Heart right ventricle (tissue), 16 donors: ENCODE measurements at regions not wholly inside any gene's neighbourhood (a gene's known extent, or its start where the extent isn't known, plus 50 kb on each side); places are given as distances from the start of the nearest gene placed in this dataset.

ENCODE experiments used
- ATAC-seq, 8 donors: fragments of 200-7000 bp; cut with Tn5 transposase; one replicate each; pipeline ENCODE4 v1.9.1; 2020; ENCODE audit warnings: mild to moderate bottlenecking in 8 of 8, moderate library complexity in 8 of 8, moderate number of reproducible peaks in 1 of 8
- DNase-seq, 2 donors: peaks; one replicate each; pipeline ENCODE4 v3.0.0-alpha.2; 2020
- H3K27ac ChIP-seq, 10 donors: fragments of 200-600 bp; sonication (generic) in 2 of 10; one replicate each; pipeline versions ENCODE4 v1.5.0 to v1.8.0; 2020 to 2022; ENCODE audit warnings: mild to moderate bottlenecking in 3 of 10
- H3K27me3 ChIP-seq, 7 donors: fragments of 200-600 bp; one replicate each; pipeline ENCODE4 v1.8.0; 2021 to 2022; ENCODE audit warnings: mild to moderate bottlenecking in 2 of 7
- H3K36me3 ChIP-seq, 9 donors: fragments of 200-600 bp; sonication (generic) in 1 of 9; one replicate each; pipeline versions ENCODE4 v1.5.0 to v1.8.0; 2020 to 2022; ENCODE audit warnings: mild to moderate bottlenecking in 2 of 9
- H3K4me1 ChIP-seq, 9 donors: fragments of 200-600 bp; sonication (generic) in 1 of 9; one replicate each; pipeline versions ENCODE4 v1.5.0 to v1.8.0; 2020 to 2022; ENCODE audit warnings: mild to moderate bottlenecking in 4 of 9
- H3K4me3 ChIP-seq, 10 donors: fragments of 200-600 bp; sonication (generic) in 2 of 10; one replicate each; pipeline versions ENCODE4 v1.5.0 to v1.8.0; 2020 to 2022; ENCODE audit warnings: mild to moderate bottlenecking in 7 of 10, moderate library complexity in 2 of 10
- H3K9me3 ChIP-seq, 11 donors: fragments of 200-600 bp in 10 of 11; sonication (generic) in 2 of 11; one replicate each; pipeline versions ENCODE4 v1.5.0 to v1.8.0; 2013 to 2022; ENCODE audit warnings: mild to moderate bottlenecking in 2 of 11, control low read depth in 1 of 11, moderate library complexity in 1 of 11
- WGBS, 2 donors: extraction: QIAGEN DNeasy Blood & Tissue Kit; methylation state at CpG; one replicate each; pipeline ENCODE4 v1.1.7; 2013; ENCODE audit warnings: inconsistent platforms in 1 of 2; 5-methylcytosine and 5-hydroxymethylcytosine counted together
- intact Hi-C, 10 donors: fragments of 100-400 bp; cut with DNase I; formaldehyde crosslinking; loops; one replicate each; pipeline versions ENCODE4 v1.11.1 to v1.14.2; 2022
- TF ChIP-seq, protein P1 (sequence below), 9 donors: fragments of 200-600 bp; sonication (generic) in 2 of 9; IDR thresholded peaks; one replicate each; pipeline versions ENCODE4 v1.5.0 to v1.8.0; 2021 to 2022; ENCODE audit warnings: antibody characterized with exemption in 9 of 9, mild to moderate bottlenecking in 5 of 9, moderate library complexity in 1 of 9
- donor health status: Arrhythmogenic right ventricular cardiomyopathy.
- donor health status: ischemic (EF 13 %, LVEDD 7.1; RV severe dilation, severe dysfunction).
- donor health status: healthy with polysubstance abuse.
- donor health status: DM: no; HTN: yes; CAD: no.
- donor health status: DM: no; HTN: no; CAD: no.
- donor health status: ischemic (EF 25% LVEDD 6.9; RV normal size, moderate dysfunction).
- donor health status: ischemic (EF 25% LVEDD 5.7; RV mildly dilated, moderate dysfunction).
- donor health status: healthy.
- donor health status: DM: yes; HTN: yes; CAD: no.
- donor health status: Ischemic cardiomyopathy.
- donor health status: ischemic (EF 35%, LVEDD 5.7; RV mildly dilated, moderate dysfunction).
- donor health status: nonischemic (EF 11% LVEDD 7.7; RV severe dilation, severe dysfunction).
- donor health status: DM: yes; HTN: yes; CAD: no.
- donor health status: PGD.
- donor health status: ischemic (EF 29% LVEDD 5.4; RV normal size, mild dysfunction).
- donor health status: nonischemic (EF 23%, LVEDD 6.1; RV moderate dilation, normal function).

DNA sequence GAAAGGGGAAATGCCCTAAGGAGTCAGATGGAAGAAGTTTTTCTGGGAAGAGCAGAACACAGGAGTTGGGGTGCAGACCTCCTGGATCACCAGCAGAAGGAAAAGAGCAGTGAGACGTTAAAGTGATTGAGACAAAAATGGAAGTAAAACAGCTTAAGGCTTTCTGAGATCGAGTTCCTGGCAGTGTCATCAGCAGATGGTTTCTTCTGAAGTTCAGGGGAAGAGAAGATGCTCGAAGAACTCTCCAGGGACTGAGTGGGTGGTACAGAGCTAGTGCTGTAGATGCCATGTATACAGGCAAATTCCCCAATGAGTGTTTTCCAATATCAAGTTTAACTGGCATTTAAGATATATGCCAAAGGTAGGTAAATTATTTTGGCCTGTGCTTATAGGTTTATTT is 272.2 kb upstream of the KLF12 start:
- Histone ChIP-seq H3K4me1 (no peaks in the 10 kb centered on the region), H3K9me3 (peaks cover 0 to 6% (median 0%) of the 10 kb centered on the region in 11 donors), H3K4me3 (no peak overlapping the region), H3K36me3 (no peaks in the 10 kb centered on the region), H3K27me3 (no peaks in the 10 kb centered on the region), H3K27ac (no peak overlapping the region)
- no peak for DNase-seq
- intact Hi-C loops = no loop called here
- no peak for ATAC-seq
- 56% methylated on average over 3 of the region's 3 CpGs for WGBS, 2 donors
- TF ChIP-seq, protein P1, sequence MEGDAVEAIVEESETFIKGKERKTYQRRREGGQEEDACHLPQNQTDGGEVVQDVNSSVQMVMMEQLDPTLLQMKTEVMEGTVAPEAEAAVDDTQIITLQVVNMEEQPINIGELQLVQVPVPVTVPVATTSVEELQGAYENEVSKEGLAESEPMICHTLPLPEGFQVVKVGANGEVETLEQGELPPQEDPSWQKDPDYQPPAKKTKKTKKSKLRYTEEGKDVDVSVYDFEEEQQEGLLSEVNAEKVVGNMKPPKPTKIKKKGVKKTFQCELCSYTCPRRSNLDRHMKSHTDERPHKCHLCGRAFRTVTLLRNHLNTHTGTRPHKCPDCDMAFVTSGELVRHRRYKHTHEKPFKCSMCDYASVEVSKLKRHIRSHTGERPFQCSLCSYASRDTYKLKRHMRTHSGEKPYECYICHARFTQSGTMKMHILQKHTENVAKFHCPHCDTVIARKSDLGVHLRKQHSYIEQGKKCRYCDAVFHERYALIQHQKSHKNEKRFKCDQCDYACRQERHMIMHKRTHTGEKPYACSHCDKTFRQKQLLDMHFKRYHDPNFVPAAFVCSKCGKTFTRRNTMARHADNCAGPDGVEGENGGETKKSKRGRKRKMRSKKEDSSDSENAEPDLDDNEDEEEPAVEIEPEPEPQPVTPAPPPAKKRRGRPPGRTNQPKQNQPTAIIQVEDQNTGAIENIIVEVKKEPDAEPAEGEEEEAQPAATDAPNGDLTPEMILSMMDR (IDR thresholded peaks at IDR 0.05) = no peak

DNA sequence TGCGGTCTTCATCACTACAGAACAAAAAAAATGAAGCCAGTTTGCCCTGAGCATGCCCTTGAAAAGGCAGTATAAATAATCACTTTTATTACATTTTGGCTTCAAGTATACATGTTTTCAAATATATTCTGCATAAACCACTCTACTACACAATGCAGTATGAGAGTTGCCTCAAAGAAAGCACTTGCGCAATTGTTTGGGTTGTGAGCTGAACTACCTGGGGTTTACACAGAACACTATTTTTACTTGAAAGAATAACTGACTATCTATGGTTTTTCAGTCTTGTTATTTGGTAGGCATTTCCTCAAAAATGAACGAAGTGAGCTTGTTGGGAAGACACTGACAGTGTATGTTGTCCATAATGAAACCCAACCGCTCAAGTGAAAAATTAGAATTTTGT is 264.4 kb upstream of the KLF12 start:
- 93 to 99% methylated on average over 4 of the region's 4 CpGs for WGBS, 2 donors
- H3K4me1 ChIP-seq = no peaks in the 10 kb centered on the region
- peaks cover 0 to 4% (median 0%) of the 10 kb centered on the region in 11 donors for H3K9me3 ChIP-seq
- H3K4me3 ChIP-seq = no peak overlapping the region
- DNase-seq (no peak), ATAC-seq (no peak)
- intact Hi-C loops = no loop called here
- TF ChIP-seq, protein P1 (IDR thresholded peaks at IDR 0.05) = no peak
- H3K36me3 ChIP-seq = no peaks in the 10 kb centered on the region
- H3K27me3 ChIP-seq = no peaks in the 10 kb centered on the region
- no peak overlapping the region for H3K27ac ChIP-seq

GRCh38 chr13:74389056-74389455 is 254.9 kb upstream of the KLF12 start:
- Histone ChIP-seq H3K4me3 (no peak overlapping the region), H3K27ac (no peak overlapping the region), H3K36me3 (no peaks in the 10 kb centered on the region), H3K4me1 (no peaks in the 10 kb centered on the region), H3K27me3 (no peaks in the 10 kb centered on the region), H3K9me3 (peaks cover 0 to 61% (median 20%) of the 10 kb centered on the region in 11 donors)
- TF ChIP-seq, protein P1 (IDR thresholded peaks at IDR 0.05) = no peak
- 67 to 82% methylated on average over 5 of the region's 5 CpGs for WGBS, 2 donors
- no peak for DNase-seq
- intact Hi-C loops = no loop called here
- ATAC-seq = no peak

- Histone ChIP-seq H3K27me3 (no peaks in the 10 kb centered on the region), H3K4me3 (no peak overlapping the region), H3K36me3 (no peaks in the 10 kb centered on the region), H3K9me3 (peaks cover 0 to 61% (median 20%) of the 10 kb centered on the region in 11 donors), H3K4me1 (no peaks in the 10 kb centered on the region), H3K27ac (no peak overlapping the region)
- no peak for ATAC-seq
- DNase-seq = no peak
- intact Hi-C loops = no loop called here
- TF ChIP-seq, protein P1 (IDR thresholded peaks at IDR 0.05) = no peak
- 93% methylated on average over 6 of the region's 6 CpGs for WGBS, 2 donors
Measured at GRCh38 chr13:74388626-74389025, 254.4 kb upstream of the KLF12 start.

DNA sequence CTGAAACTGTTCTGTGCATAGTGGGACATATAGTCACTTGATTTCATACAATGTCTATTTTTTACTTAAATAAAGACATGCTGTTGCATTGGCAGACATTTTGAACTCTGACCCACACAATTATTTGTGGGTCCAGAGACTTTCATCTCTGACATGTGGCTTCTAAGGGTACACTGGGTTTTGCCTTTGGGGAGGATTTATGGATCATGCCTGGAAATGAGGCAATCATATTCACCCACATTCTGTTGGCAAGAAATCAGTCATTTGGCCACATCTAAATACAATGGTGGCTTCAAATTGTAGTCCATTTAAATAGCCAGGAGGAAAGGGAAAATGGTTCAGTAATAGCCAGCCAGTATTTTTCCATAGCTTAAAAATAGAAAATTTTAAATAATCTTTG is 238.3 kb upstream of the KLF12 start:
- TF ChIP-seq, protein P1 (IDR thresholded peaks at IDR 0.05) = no peak
- DNase-seq (no peak), ATAC-seq (no peak)
- H3K9me3 ChIP-seq = no peaks in the 10 kb centered on the region
- H3K27ac ChIP-seq = no peak overlapping the region
- no peak overlapping the region for H3K4me3 ChIP-seq
- H3K4me1 ChIP-seq = no peaks in the 10 kb centered on the region
- intact Hi-C loops = no loop called here
- no peaks in the 10 kb centered on the region for H3K27me3 ChIP-seq
- H3K36me3 ChIP-seq = no peaks in the 10 kb centered on the region
